CD4-positive, alpha-beta T cell (primary cell): ENCODE measurements at regions not wholly inside any gene's neighbourhood (a gene's known extent, or its start where the extent isn't known, plus 50 kb on each side); places are given as distances from the start of the nearest gene placed in this dataset.

ENCODE experiments used
- ATAC-seq: fragments of 200-7000 bp; cut with Tn5 transposase; one replicate; pipeline ENCODE4 v1.10.0; 2022; ENCODE audit warnings: mild to moderate bottlenecking; ENCODE audit not compliant: poor library complexity
- CTCF ChIA-PET: fragments of 350-600 bp; sonication (Branson Sonifier 250); formaldehyde crosslinking; loops from one replicate; lab custom pipeline; 2021; ENCODE audit warnings: antibody characterized with exemption, inconsistent platforms; lab: Charles Lee
- POLR2A ChIA-PET: fragments of 350-600 bp; sonication (Branson Sonifier 250); formaldehyde crosslinking; loops from one replicate; lab custom pipeline; 2021; ENCODE audit warnings: antibody characterized with exemption, inconsistent platforms; lab: Charles Lee
- DNase-seq, 14 experiments: peaks; one replicate each; pipeline ENCODE4 v3.0.0-alpha.2; 2013 to 2020; ENCODE audit warnings: mixed read lengths in 2 of 14
- H3K27ac ChIP-seq, 2 donors: one replicate each; pipeline versions ENCODE4 v1.5.1 to v1.7.0; 2013; ENCODE audit warnings: low read length in 2 of 2, low read depth in 1 of 2, mild to moderate bottlenecking in 1 of 2
- H3K27me3 ChIP-seq, 2 experiments: 1 replicate in 1 of 2; 2 replicates in 1 of 2; pipeline versions ENCODE4 v1.6.1 to v1.7.0; 2013; ENCODE audit warnings: low read length in 2 of 2, control low read depth in 1 of 2, mild to moderate bottlenecking in 1 of 2, moderate library complexity in 1 of 2; ENCODE audit not compliant: insufficient read depth in 2 of 2, control insufficient read depth in 1 of 2
- H3K36me3 ChIP-seq: one replicate; pipeline ENCODE4 v1.6.1; 2013; ENCODE audit warnings: low read length, control low read depth; ENCODE audit not compliant: insufficient read depth
- H3K4me1 ChIP-seq: one replicate; pipeline ENCODE4 v1.6.1; 2013; ENCODE audit warnings: low read length, control low read depth; ENCODE audit not compliant: insufficient read depth
- H3K4me3 ChIP-seq: one replicate; pipeline ENCODE4 v1.5.1; 2013; ENCODE audit warnings: mild to moderate bottlenecking, low read length, moderate library complexity
- H3K9me3 ChIP-seq, 2 experiments: 1 replicate in 1 of 2; 2 replicates in 1 of 2; pipeline versions ENCODE4 v1.6.1 to v1.7.0; 2013; ENCODE audit warnings: low read length in 2 of 2, mild to moderate bottlenecking in 2 of 2, control low read depth in 1 of 2, moderate library complexity in 1 of 2; ENCODE audit not compliant: control insufficient read depth in 1 of 2, insufficient read depth in 1 of 2
- H3K27ac Mint-ChIP-seq: one replicate; pipeline ENCODE4 v1.8.0; 2020; ENCODE audit warnings: mixed read lengths
- H3K27me3 Mint-ChIP-seq: one replicate; pipeline ENCODE4 v1.8.0; 2021; ENCODE audit warnings: mixed read lengths
- H3K36me3 Mint-ChIP-seq: one replicate; pipeline ENCODE4 v1.8.0; 2021; ENCODE audit warnings: low read depth, mixed read lengths
- H3K4me1 Mint-ChIP-seq: one replicate; pipeline ENCODE4 v1.8.0; 2021; ENCODE audit warnings: low read depth, mixed read lengths
- H3K4me3 Mint-ChIP-seq: one replicate; pipeline ENCODE4 v1.8.0; 2020; ENCODE audit warnings: mild to moderate bottlenecking, mixed read lengths
- H3K9me3 Mint-ChIP-seq: one replicate; pipeline ENCODE4 v1.8.0; 2020; ENCODE audit warnings: mixed read lengths
- CTCF ChIP-seq: fragments of 200-600 bp; IDR thresholded peaks from one replicate; pipeline ENCODE4 v1.8.0; 2022; ENCODE audit warnings: antibody characterized with exemption, mild to moderate bottlenecking
- intact Hi-C, 2 experiments: fragments of 100-400 bp; cut with DNase I in 1 of 2; cut with micrococcal nuclease in 1 of 2; formaldehyde crosslinking; loops; one replicate each; pipeline versions ENCODE4 v1.15.1 to v1.9.0; 2023 to 2025; cut with DNase I, micrococcal nuclease

- DNase-seq: no peak
- no peak for TF ChIP-seq CTCF
- peaks cover 4% of the 10 kb centered on the region in 2 experiments for H3K27me3 ChIP-seq
- H3K4me3 ChIP-seq: no peak overlapping the region
- H3K9me3 ChIP-seq: no peaks in the 10 kb centered on the region
- no peak overlapping the region for H3K27ac Mint-ChIP-seq
- ATAC-seq: no peak
- no peak overlapping the region for H3K4me3 Mint-ChIP-seq
- no peaks in the 10 kb centered on the region for H3K4me1 ChIP-seq
- ChIA-PET POLR2A (no interaction called here), CTCF (no interaction called here)
- no peaks in the 10 kb centered on the region for H3K36me3 ChIP-seq
- H3K27me3 Mint-ChIP-seq: peaks cover 43% of the 10 kb centered on the region
- H3K4me1 Mint-ChIP-seq: no peaks in the 10 kb centered on the region
- H3K36me3 Mint-ChIP-seq: no peaks in the 10 kb centered on the region
- H3K27ac ChIP-seq: no peak overlapping the region
- no peaks in the 10 kb centered on the region for H3K9me3 Mint-ChIP-seq
- intact Hi-C loops: no loop called here
Measured at GRCh38 chr1:37244815-37245214, 210.5 kb upstream of the GRIK3 start.

- intact Hi-C loops: no loop called here
- POLR2A ChIA-PET: no interaction called here
- H3K4me3 ChIP-seq: no peak overlapping the region
Measured at GRCh38 chr1:37246631-37247030, 212.3 kb upstream of the GRIK3 start.

GRCh38 chr1:37250371-37250770 lies 216.1 kb upstream of the GRIK3 start:
- no peaks in the 10 kb centered on the region for H3K4me1 Mint-ChIP-seq
- no peaks in the 10 kb centered on the region for H3K4me1 ChIP-seq
- H3K27ac Mint-ChIP-seq: no peak overlapping the region
- TF ChIP-seq CTCF: no peak
- ChIA-PET CTCF (no interaction called here), POLR2A (no interaction called here)
- ATAC-seq (no peak), DNase-seq (no peak)
- no peaks in the 10 kb centered on the region for H3K36me3 Mint-ChIP-seq
- intact Hi-C loops: no loop called here
- H3K9me3 Mint-ChIP-seq: no peaks in the 10 kb centered on the region
- H3K27ac ChIP-seq: no peak overlapping the region
- H3K9me3 ChIP-seq: peaks cover 0 to 4% of the 10 kb centered on the region in 2 experiments
- no peaks in the 10 kb centered on the region for H3K36me3 ChIP-seq
- peaks cover 64% of the 10 kb centered on the region for H3K27me3 Mint-ChIP-seq
- H3K4me3 Mint-ChIP-seq: no peak overlapping the region
- H3K27me3 ChIP-seq: peaks cover 6 to 8% of the 10 kb centered on the region in 2 experiments
- no peak overlapping the region for H3K4me3 ChIP-seq

More at GRCh38 chr1:37246631-37247030, 212.3 kb upstream of the GRIK3 start:
- Mint-ChIP-seq H3K4me1 (no peaks in the 10 kb centered on the region), H3K27ac (no peak overlapping the region), H3K27me3 (peaks cover 52% of the 10 kb centered on the region), H3K36me3 (no peaks in the 10 kb centered on the region), H3K4me3 (no peak overlapping the region), H3K9me3 (no peaks in the 10 kb centered on the region)
- Histone ChIP-seq H3K27me3 (peaks cover 0 to 4% of the 10 kb centered on the region in 2 experiments), H3K27ac (no peak overlapping the region), H3K36me3 (no peaks in the 10 kb centered on the region), H3K4me1 (no peaks in the 10 kb centered on the region), H3K9me3 (no peaks in the 10 kb centered on the region)
- TF ChIP-seq CTCF: no peak
- CTCF ChIA-PET: no interaction called here
- no peak for ATAC-seq
- no peak for DNase-seq
